ENCODE measurements at regions not wholly inside any gene's neighbourhood (a gene's known extent, or its start where the extent isn't known, plus 50 kb on each side); places are given as distances from the start of the nearest gene placed in this dataset.

DNA sequence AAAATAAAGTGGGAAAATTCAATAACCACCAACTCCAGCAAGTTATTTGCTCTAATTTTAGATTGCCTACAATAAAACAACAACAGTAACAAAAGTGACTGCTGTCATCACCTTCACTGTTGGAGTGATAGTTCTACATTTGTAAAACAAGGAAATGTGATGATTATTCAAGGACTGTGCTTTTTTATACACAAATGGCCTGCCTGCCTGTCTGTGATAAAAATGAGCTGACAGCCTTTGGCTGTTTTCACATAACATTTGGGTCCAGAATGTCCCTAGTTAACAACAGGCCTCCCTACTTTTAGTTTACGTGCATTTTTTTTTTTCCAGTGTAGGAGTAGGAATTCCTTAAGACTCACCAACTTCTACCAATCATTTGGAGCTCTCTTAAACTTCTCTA, 768.8 kb downstream of the PDCD6IP start:
- no peak for TF ChIP-seq POLR2AphosphoS5 (IDR thresholded peaks at IDR 0.05; ENCODE audit: low read depth)
- no peak for TF ChIP-seq CTCF (IDR thresholded peaks at IDR 0.05; ENCODE audit: insufficient read depth, low read length)
- TF ChIP-seq GABPA (IDR thresholded peaks at IDR 0.05; ENCODE audit: low read depth): no peak
- no peak for TF ChIP-seq SPI1 (IDR thresholded peaks at IDR 0.05; ENCODE audit: borderline replicate concordance, low read depth)
- TF ChIP-seq, protein P1, sequence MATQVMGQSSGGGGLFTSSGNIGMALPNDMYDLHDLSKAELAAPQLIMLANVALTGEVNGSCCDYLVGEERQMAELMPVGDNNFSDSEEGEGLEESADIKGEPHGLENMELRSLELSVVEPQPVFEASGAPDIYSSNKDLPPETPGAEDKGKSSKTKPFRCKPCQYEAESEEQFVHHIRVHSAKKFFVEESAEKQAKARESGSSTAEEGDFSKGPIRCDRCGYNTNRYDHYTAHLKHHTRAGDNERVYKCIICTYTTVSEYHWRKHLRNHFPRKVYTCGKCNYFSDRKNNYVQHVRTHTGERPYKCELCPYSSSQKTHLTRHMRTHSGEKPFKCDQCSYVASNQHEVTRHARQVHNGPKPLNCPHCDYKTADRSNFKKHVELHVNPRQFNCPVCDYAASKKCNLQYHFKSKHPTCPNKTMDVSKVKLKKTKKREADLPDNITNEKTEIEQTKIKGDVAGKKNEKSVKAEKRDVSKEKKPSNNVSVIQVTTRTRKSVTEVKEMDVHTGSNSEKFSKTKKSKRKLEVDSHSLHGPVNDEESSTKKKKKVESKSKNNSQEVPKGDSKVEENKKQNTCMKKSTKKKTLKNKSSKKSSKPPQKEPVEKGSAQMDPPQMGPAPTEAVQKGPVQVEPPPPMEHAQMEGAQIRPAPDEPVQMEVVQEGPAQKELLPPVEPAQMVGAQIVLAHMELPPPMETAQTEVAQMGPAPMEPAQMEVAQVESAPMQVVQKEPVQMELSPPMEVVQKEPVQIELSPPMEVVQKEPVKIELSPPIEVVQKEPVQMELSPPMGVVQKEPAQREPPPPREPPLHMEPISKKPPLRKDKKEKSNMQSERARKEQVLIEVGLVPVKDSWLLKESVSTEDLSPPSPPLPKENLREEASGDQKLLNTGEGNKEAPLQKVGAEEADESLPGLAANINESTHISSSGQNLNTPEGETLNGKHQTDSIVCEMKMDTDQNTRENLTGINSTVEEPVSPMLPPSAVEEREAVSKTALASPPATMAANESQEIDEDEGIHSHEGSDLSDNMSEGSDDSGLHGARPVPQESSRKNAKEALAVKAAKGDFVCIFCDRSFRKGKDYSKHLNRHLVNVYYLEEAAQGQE (IDR thresholded peaks at IDR 0.05; ENCODE audit: insufficient replicate concordance, low read depth): no peak
- no peak overlapping the region for H3K4me3 ChIP-seq (replicated peaks; ENCODE audit: insufficient read depth, low read length)
- no peak for DNase-seq (ENCODE audit: low read depth in 1 of 2, low spot score in 1 of 2)
- no peaks in the 10 kb centered on the region for H3K27me3 ChIP-seq (ENCODE audit: insufficient read depth, poor library complexity, severe bottlenecking)
- no peak overlapping the region for H3K27ac ChIP-seq (replicated peaks)

DNA sequence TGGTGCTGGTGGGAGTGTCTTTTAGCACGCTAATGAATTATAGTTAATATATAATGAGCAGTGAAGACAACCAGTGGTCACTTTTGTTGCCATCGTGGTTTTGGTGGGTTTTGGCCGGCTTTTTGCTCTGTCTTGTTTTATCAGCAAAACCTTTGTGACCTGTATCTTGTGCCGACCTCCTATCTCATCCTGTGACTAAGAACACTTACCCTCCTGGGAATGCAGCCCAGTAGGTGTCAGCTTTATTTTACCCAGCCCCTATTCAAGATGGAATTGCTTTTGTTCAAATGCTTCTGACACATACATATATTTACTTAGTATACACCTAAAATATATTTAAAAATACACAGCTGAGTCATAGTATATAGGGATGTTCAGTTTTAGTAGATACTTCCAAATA, 770.3 kb downstream of the PDCD6IP start:
- DNase-seq (ENCODE audit: low read depth in 1 of 2, low spot score in 1 of 2): no peak
- Histone ChIP-seq H3K4me3 (replicated peaks; ENCODE audit: insufficient read depth, low read length) (no peak overlapping the region), H3K27me3 (ENCODE audit: insufficient read depth, poor library complexity, severe bottlenecking) (no peaks in the 10 kb centered on the region), H3K27ac (replicated peaks) (no peak overlapping the region)
- no peak for TF ChIP-seq POLR2AphosphoS5 (IDR thresholded peaks at IDR 0.05; ENCODE audit: low read depth)
- no peak for TF ChIP-seq GABPA (IDR thresholded peaks at IDR 0.05; ENCODE audit: low read depth)
- TF ChIP-seq, protein P1 (IDR thresholded peaks at IDR 0.05; ENCODE audit: insufficient replicate concordance, low read depth): no peak

- no peak for DNase-seq (ENCODE audit: low read depth in 1 of 2, low spot score in 1 of 2)
- no peak for TF ChIP-seq GABPA (IDR thresholded peaks at IDR 0.05; ENCODE audit: low read depth)
- TF ChIP-seq CTCF (IDR thresholded peaks at IDR 0.05; ENCODE audit: insufficient read depth, low read length): no peak
- no peak for TF ChIP-seq SPI1 (IDR thresholded peaks at IDR 0.05; ENCODE audit: borderline replicate concordance, low read depth)
- no peak for TF ChIP-seq POLR2AphosphoS5 (IDR thresholded peaks at IDR 0.05; ENCODE audit: low read depth)
- TF ChIP-seq, protein P1 (IDR thresholded peaks at IDR 0.05; ENCODE audit: insufficient replicate concordance, low read depth): no peak
- no peak overlapping the region for H3K27ac ChIP-seq (replicated peaks)
- H3K4me3 ChIP-seq (replicated peaks; ENCODE audit: insufficient read depth, low read length): no peak overlapping the region
- no peaks in the 10 kb centered on the region for H3K27me3 ChIP-seq (ENCODE audit: insufficient read depth, poor library complexity, severe bottlenecking)
These were observed 771.0 kb downstream of the PDCD6IP start for GRCh38 chr3:34569437-34569836.

Measured in HL-60 (cell line).